ENCODE measurements at regions not wholly inside any gene's neighbourhood (a gene's known extent, or its start where the extent isn't known, plus 50 kb on each side); places are given as distances from the start of the nearest gene placed in this dataset.

DNA sequence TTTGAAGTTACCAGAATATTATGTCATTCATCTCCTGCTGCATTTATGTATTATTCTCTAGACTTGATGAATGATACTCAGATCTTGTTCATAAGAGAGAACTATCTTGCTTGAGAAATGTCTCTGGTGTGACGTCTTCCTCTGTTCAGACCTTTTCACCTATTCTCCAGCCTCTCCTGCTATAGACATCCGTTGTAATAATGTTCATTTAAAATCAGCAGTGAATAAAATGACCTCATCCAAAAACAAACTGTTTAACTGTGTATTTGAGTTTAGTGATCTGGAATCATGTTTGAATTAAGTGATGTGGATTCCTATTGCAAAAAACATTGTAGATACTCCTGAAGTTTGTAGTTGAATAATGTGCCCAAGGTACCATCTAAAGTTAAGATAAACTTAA, 487.1 kb downstream of the PCNX1 start:
- no peak for TF ChIP-seq CTCF (IDR thresholded peaks at IDR 0.05)
- intact Hi-C loops (cut with DNase I): no loop called here

DNA sequence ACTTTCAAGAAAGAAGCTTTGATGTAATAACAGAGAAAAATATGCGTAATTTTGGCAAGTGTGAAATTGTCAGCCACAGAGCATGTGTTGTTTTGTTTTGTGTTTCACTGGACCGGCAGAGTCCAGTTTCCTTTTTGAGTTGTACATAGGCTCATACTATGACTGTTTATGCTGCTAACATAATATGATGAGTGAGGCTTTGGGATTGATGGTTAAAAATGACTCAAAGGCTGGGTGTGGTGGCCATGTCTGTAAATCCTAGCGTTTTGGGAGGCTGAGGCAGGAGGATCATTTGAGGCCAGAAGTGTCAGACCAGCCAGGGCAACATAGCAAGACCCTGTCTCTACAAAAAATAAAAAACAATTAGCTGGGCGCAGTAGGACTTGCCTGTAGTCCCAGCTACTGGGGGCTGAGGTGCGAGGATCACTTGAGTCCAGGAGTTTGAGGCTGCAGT, 487.9 kb downstream of the PCNX1 start:
- TF ChIP-seq CTCF (IDR thresholded peaks at IDR 0.05): no peak
- H3K4me1 ChIP-seq: peaks cover 0 to 10% (median 0%) of the 10 kb centered on the region in 3 donors
- intact Hi-C loops (cut with DNase I): no loop called here
- no peak overlapping the region for H3K4me3 ChIP-seq
- H3K36me3 ChIP-seq: no peaks in the 10 kb centered on the region
- WGBS, 2 donors: 95 to 97% methylated on average over 5 of the region's 5 CpGs
- no peak overlapping the region for H3K27ac ChIP-seq
- ATAC-seq: no peak
- no peak for FAIRE-seq
- no peaks in the 10 kb centered on the region for H3K27me3 ChIP-seq
- no peaks in the 10 kb centered on the region for H3K9me3 ChIP-seq
- DNase-seq: no peak

More for the DNA sequence above, 487.1 kb downstream of the PCNX1 start:
- H3K36me3 ChIP-seq: no peaks in the 10 kb centered on the region
- no peaks in the 10 kb centered on the region for H3K9me3 ChIP-seq
- WGBS, 2 donors: 66 to 74% methylated on average over 2 of the region's 2 CpGs
- H3K4me1 ChIP-seq: peaks cover 0 to 10% (median 0%) of the 10 kb centered on the region in 3 donors
- no peak overlapping the region for H3K4me3 ChIP-seq
- no peak overlapping the region for H3K27ac ChIP-seq
- no peak for ATAC-seq
- DNase-seq: no peak
- no peaks in the 10 kb centered on the region for H3K27me3 ChIP-seq
- no peak for FAIRE-seq

DNA sequence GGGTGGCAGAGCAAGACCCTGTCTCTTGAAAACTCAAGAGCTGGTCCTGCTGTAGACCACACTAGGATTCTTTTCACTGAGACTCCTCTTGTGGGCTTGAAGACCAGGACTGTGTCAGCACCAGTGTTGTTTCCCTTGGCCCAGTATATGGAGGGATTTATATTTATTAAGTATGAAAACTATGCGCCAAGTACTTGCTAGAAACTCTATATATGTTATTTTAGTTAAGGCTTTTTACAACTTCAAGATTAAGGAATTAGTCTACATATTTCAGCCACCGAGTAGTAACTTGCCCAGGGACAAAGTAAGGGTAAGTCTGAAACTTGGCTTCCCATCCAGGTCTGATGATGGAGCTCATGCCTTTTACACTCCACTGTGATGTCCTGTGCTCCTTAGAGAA, 488.4 kb downstream of the PCNX1 start:
- no peak for ATAC-seq
- TF ChIP-seq CTCF (IDR thresholded peaks at IDR 0.05): no peak
- Histone ChIP-seq H3K27me3 (no peaks in the 10 kb centered on the region), H3K27ac (no peak overlapping the region), H3K36me3 (no peaks in the 10 kb centered on the region), H3K9me3 (no peaks in the 10 kb centered on the region), H3K4me3 (no peak overlapping the region), H3K4me1 (peaks cover 0 to 10% (median under 1%) of the 10 kb centered on the region in 3 donors)
- WGBS, 2 donors: 96 to 98% methylated on average over 2 of the region's 2 CpGs
- FAIRE-seq: no peak
- intact Hi-C loops (cut with DNase I): no loop called here
- no peak for DNase-seq

DNA sequence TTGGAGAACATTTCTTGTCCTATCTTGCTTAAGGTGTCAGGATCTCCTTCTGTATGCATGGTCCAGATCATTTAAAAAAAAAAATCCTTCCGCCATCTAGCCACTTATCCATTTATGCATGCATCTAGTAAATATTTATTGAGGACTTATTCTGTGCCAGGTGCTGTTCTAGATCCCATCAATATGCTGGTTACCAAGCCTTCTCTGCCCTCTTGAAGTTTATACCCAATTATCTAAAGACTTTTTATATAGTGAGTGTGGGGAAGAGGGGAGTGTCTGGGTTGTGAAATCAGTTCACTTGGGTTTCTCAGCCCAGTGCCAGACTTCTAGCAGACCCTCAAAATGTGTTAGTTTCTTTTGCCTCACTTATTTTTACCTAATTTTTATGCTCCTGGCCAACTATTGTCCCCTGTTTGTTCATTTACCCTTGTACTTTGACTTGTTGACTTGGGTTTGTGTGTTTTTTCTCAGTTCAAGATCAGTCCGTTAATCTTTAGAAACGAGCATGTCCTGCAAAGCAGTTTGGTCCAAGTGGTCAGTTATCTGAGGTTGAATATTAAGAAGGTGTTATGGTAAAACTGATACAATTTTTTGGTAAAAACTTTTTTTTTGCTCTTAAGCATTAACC, 488.9 kb downstream of the PCNX1 start:
- 50 to 56% methylated on average over 3 of the region's 3 CpGs for WGBS, 2 donors
- intact Hi-C loops (cut with DNase I): no loop called here
- Histone ChIP-seq H3K9me3 (no peaks in the 10 kb centered on the region), H3K36me3 (no peaks in the 10 kb centered on the region), H3K4me1 (peaks cover 0 to 10% (median 6%) of the 10 kb centered on the region in 3 donors), H3K27me3 (no peaks in the 10 kb centered on the region), H3K4me3 (no peak overlapping the region), H3K27ac (no peak overlapping the region)
- TF ChIP-seq CTCF (IDR thresholded peaks at IDR 0.05): no peak
- ATAC-seq (no peak), FAIRE-seq (no peak), DNase-seq (no peak)

GRCh38 chr14:71397371-71397770, 490.1 kb downstream of the PCNX1 start:
- ATAC-seq (no peak), FAIRE-seq (no peak), DNase-seq (no peak)
- Histone ChIP-seq H3K9me3 (no peaks in the 10 kb centered on the region), H3K4me3 (no peak overlapping the region), H3K36me3 (no peaks in the 10 kb centered on the region), H3K27ac (no peak overlapping the region), H3K4me1 (peaks cover 0 to 14% (median 8%) of the 10 kb centered on the region in 3 donors), H3K27me3 (no peaks in the 10 kb centered on the region)
- intact Hi-C loops (cut with DNase I): no loop called here
- TF ChIP-seq CTCF (IDR thresholded peaks at IDR 0.05): no peak
